OCI-M2 (cell line): ENCODE measurements at regions not wholly inside any gene's neighbourhood (a gene's known extent, or its start where the extent isn't known, plus 50 kb on each side); places are given as distances from the start of the nearest gene placed in this dataset.
"Not testable (repeated sequence)": the region's sequence is repeated elsewhere in the genome, so short reads cannot be mapped to it uniquely, and the experiment has no call there.

ENCODE experiments used
- DNase-seq: peaks from one replicate; lab custom pipeline; 2025; ENCODE audit not compliant: unreplicated experiment; lab: John Stamatoyannopoulos, UW

GRCh38 chr10:6738112-6738768, 158.2 kb upstream of the PRKCQ start:
- DNase-seq = no peak

GRCh38 chr10:6737758-6738111, 157.7 kb upstream of the PRKCQ start:
- no peak for DNase-seq

GRCh38 chr10:6737080-6737641, 157.1 kb upstream of the PRKCQ start:
- DNase-seq = no peak

- no peak for DNase-seq
Measured at GRCh38 chr10:6734286-6734685, 154.2 kb upstream of the PRKCQ start.

- DNase-seq = no peak
Measured at GRCh38 chr10:6729861-6730344, 149.8 kb upstream of the PRKCQ start.

- DNase-seq = no peak
Measured at GRCh38 chr10:6729071-6729774, 149.1 kb upstream of the PRKCQ start.

GRCh38 chr10:6726924-6727323, 146.8 kb upstream of the PRKCQ start:
- DNase-seq = no peak

GRCh38 chr10:6722616-6723004, 142.5 kb upstream of the PRKCQ start:
- no peak for DNase-seq

- DNase-seq = no peak
Measured at GRCh38 chr10:6721964-6722615, 142.0 kb upstream of the PRKCQ start.

- no peak for DNase-seq
Measured at GRCh38 chr10:6721480-6721879, 141.4 kb upstream of the PRKCQ start.

- no peak for DNase-seq
Measured at GRCh38 chr10:6719561-6719960, 139.5 kb upstream of the PRKCQ start.

GRCh38 chr10:6718550-6718949, 138.5 kb upstream of the PRKCQ start:
- DNase-seq = no peak

GRCh38 chr10:6716516-6716915, 136.4 kb upstream of the PRKCQ start:
- DNase-seq = no peak

- DNase-seq = no peak
Measured at GRCh38 chr10:6713716-6714115, 133.6 kb upstream of the PRKCQ start.

GRCh38 chr10:6713120-6713519, 133.0 kb upstream of the PRKCQ start:
- no peak for DNase-seq

GRCh38 chr10:6711881-6712280, 131.8 kb upstream of the PRKCQ start:
- no peak for DNase-seq

GRCh38 chr10:6711408-6711841, 131.3 kb upstream of the PRKCQ start:
- DNase-seq = no peak

GRCh38 chr10:6707352-6707751, 127.3 kb upstream of the PRKCQ start:
- DNase-seq = no peak

GRCh38 chr10:6706725-6707124, 126.6 kb upstream of the PRKCQ start:
- no peak for DNase-seq

- no peak for DNase-seq
Measured at GRCh38 chr10:6704896-6705295, 124.8 kb upstream of the PRKCQ start.

GRCh38 chr10:6702833-6703232, 122.8 kb upstream of the PRKCQ start:
- not testable (repeated sequence) for DNase-seq

GRCh38 chr10:6702030-6702429, 122.0 kb upstream of the PRKCQ start:
- no peak for DNase-seq
